Osteoblast (primary cell): ENCODE measurements at regions not wholly inside any gene's neighbourhood (a gene's known extent, or its start where the extent isn't known, plus 50 kb on each side); places are given as distances from the start of the nearest gene placed in this dataset.

Experiments used
- DNase-seq: peaks from one replicate; pipeline ENCODE4 v3.0.0; 2011; ENCODE audit warnings: low spot score, mixed read lengths; ENCODE audit not compliant: insufficient read length; ENCODE audit errors: missing footprints
- H2AFZ ChIP-seq: 2 replicates; pipeline ENCODE4 v1.6.0; 2011; ENCODE audit warnings: mild to moderate bottlenecking, low read length
- H3K27ac ChIP-seq: 2 replicates; pipeline ENCODE4 v1.5.1; 2011; ENCODE audit warnings: mild to moderate bottlenecking, low read depth, low read length, moderate library complexity
- H3K27me3 ChIP-seq: 2 replicates; pipeline ENCODE4 v1.6.0; 2012; ENCODE audit warnings: mild to moderate bottlenecking, control low read depth, inconsistent platforms, low read length, moderate library complexity; ENCODE audit not compliant: insufficient read depth
- H3K36me3 ChIP-seq: 2 replicates; pipeline ENCODE4 v1.5.1; 2011; ENCODE audit warnings: mild to moderate bottlenecking, low read length, control low read depth, moderate library complexity; ENCODE audit not compliant: insufficient read depth
- H3K4me1 ChIP-seq: 2 replicates; pipeline ENCODE4 v1.5.1; 2011; ENCODE audit warnings: mild to moderate bottlenecking, low read length, control low read depth, moderate library complexity; ENCODE audit not compliant: insufficient read depth
- H3K4me2 ChIP-seq: 2 replicates; pipeline ENCODE4 v1.6.0; 2011; ENCODE audit warnings: mild to moderate bottlenecking, low read length; ENCODE audit not compliant: insufficient read depth
- H3K4me3 ChIP-seq: fragments of 200-600 bp; sonication (generic); 3 replicates; pipeline ENCODE4 v1.5.1; 2012; ENCODE audit warnings: mild to moderate bottlenecking, low read length, inconsistent platforms; ENCODE audit not compliant: insufficient read depth
- H3K79me2 ChIP-seq: 2 replicates; pipeline ENCODE4 v1.6.0; 2012; ENCODE audit warnings: mild to moderate bottlenecking, low read length, control low read depth, inconsistent platforms; ENCODE audit not compliant: insufficient read depth
- H3K9me3 ChIP-seq: 2 replicates; pipeline ENCODE4 v1.5.1; 2011; ENCODE audit warnings: low read depth, low read length, control low read depth
- H4K20me1 ChIP-seq: 2 replicates; pipeline ENCODE4 v1.6.0; 2012; ENCODE audit warnings: mild to moderate bottlenecking, low read length, control low read depth; ENCODE audit not compliant: insufficient read depth
- CTCF ChIP-seq: IDR thresholded peaks from 2 replicates; pipeline ENCODE4 v1.5.1; 2011; ENCODE audit warnings: mild to moderate bottlenecking, low read depth, low read length, moderate library complexity; ENCODE audit errors: extremely low read depth

- Histone ChIP-seq H3K4me1 (no peaks in the 10 kb centered on the region), H3K27ac (no peak overlapping the region), H4K20me1 (no peaks in the 10 kb centered on the region), H3K4me3 (no peak overlapping the region), H3K9me3 (no peaks in the 10 kb centered on the region), H3K27me3 (no peaks in the 10 kb centered on the region), H2AFZ (no peak overlapping the region), H3K36me3 (no peaks in the 10 kb centered on the region), H3K4me2 (no peak overlapping the region), H3K79me2 (no peaks in the 10 kb centered on the region)
- TF ChIP-seq CTCF = no peak
- no peak for DNase-seq
These were observed 295.2 kb downstream of the CXCL12 start for GRCh38 chr10:44089671-44090070.

GRCh38 chr10:44087403-44087802, 297.5 kb downstream of the CXCL12 start:
- Histone ChIP-seq H3K9me3 (no peaks in the 10 kb centered on the region), H3K4me1 (no peaks in the 10 kb centered on the region), H3K36me3 (no peaks in the 10 kb centered on the region), H3K27me3 (no peaks in the 10 kb centered on the region), H3K4me3 (no peak overlapping the region), H4K20me1 (no peaks in the 10 kb centered on the region), H3K79me2 (no peaks in the 10 kb centered on the region), H2AFZ (no peak overlapping the region), H3K4me2 (no peak overlapping the region), H3K27ac (no peak overlapping the region)
- DNase-seq = no peak
- no peak for TF ChIP-seq CTCF

- Histone ChIP-seq H2AFZ (peak overlapping the region; percentile 45), H3K27ac (no peak overlapping the region), H3K27me3 (no peaks in the 10 kb centered on the region), H3K9me3 (no peaks in the 10 kb centered on the region), H3K79me2 (no peaks in the 10 kb centered on the region), H3K4me2 (no peak overlapping the region), H3K36me3 (no peaks in the 10 kb centered on the region), H3K4me3 (no peak overlapping the region), H4K20me1 (no peaks in the 10 kb centered on the region), H3K4me1 (no peaks in the 10 kb centered on the region)
- TF ChIP-seq CTCF = no peak
- DNase-seq = no peak
These were observed 301.0 kb downstream of the CXCL12 start for GRCh38 chr10:44083719-44084400.

- peak; percentile 17 for DNase-seq
- H4K20me1 ChIP-seq = no peaks in the 10 kb centered on the region
- peak overlapping the region; percentile 80 for H3K27ac ChIP-seq
- H3K4me3 ChIP-seq = no peak overlapping the region
- no peaks in the 10 kb centered on the region for H3K9me3 ChIP-seq
- H2AFZ ChIP-seq = no peak overlapping the region
- H3K27me3 ChIP-seq = no peaks in the 10 kb centered on the region
- H3K36me3 ChIP-seq = no peaks in the 10 kb centered on the region
- H3K79me2 ChIP-seq = no peaks in the 10 kb centered on the region
- H3K4me2 ChIP-seq = no peak overlapping the region
- TF ChIP-seq CTCF = peak; percentile 33
- peaks cover 11% of the 10 kb centered on the region for H3K4me1 ChIP-seq
These were observed 313.4 kb downstream of the CXCL12 start for GRCh38 chr10:44071479-44071878.
